Stimulated activated CD4-positive, alpha-beta T cell treated with anti-CD3 and anti-CD28 coated beads, Interleukin-2, amount 100 ng/mL, for 48 hours (primary cell): ENCODE measurements at regions not wholly inside any gene's neighbourhood (a gene's known extent, or its start where the extent isn't known, plus 50 kb on each side); places are given as distances from the start of the nearest gene placed in this dataset.
"Not testable (repeated sequence)": the region's sequence is repeated elsewhere in the genome, so short reads cannot be mapped to it uniquely, and the experiment has no call there.

ENCODE experiments used
- DNase-seq, 2 donors: peaks; one replicate each; pipeline ENCODE4 v3.0.0-alpha.2; 2020

DNA sequence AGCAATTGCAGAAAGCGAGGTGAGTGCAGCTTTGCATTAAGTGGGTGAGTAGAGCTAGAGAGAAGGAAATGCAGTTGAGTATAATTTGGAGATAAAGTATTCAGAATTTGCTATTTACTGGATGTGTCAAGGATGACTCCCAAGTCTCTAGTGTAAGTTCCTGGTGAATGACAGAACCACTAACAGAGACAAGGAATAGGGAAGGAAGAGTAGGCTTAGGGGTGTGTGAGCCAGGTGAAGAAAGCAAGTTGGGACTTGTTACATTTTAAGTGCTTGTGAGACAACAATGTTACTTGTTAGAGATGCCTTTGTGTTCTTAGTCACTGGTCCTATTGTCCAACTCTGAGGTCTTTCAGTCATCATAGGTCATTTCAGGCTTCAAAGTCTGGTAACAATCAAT is 70.8 kb downstream of the TBC1D26 start:
- not testable (repeated sequence) for DNase-seq

DNA sequence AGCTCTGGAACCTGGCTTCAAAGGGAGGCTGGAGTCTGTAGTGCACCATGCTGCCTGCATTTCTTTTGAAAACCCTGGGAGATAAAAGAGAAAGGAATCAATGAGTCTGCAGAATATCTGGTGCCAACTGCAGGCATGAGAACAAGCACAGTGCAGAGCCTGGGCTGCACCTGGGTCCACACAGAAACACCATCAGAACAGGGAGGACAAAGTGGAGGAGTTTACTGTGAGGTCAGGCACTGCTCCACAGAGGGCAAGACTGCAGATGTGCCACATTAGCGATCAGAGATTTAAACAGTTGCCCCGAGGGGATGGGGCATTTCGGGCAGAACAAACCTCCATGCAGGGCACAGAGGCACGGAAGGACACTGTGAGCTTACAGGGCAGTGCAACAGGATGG is 74.7 kb downstream of the TBC1D26 start:
- DNase-seq, result not testable (repeated sequence)

DNA sequence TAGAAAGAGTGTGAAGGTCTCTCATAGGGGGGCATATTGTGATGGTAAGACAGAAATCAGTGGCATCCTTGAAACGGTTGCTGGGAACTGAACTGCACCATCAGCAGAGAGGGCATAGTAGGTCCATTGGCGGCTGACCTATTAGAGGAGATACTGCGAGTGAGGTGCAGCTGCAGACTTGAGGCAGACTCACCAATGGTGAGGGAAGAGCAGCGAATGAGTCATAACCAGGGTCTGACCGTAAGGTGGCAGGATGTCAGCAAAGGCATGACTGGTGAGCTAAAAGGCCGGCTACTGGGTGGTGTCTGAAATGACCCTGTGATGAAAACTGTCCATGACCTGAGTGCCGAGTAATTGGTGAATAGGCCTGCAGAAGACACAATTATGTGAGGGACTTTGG is 81.3 kb downstream of the TBC1D26 start:
- not testable (repeated sequence) for DNase-seq

DNA sequence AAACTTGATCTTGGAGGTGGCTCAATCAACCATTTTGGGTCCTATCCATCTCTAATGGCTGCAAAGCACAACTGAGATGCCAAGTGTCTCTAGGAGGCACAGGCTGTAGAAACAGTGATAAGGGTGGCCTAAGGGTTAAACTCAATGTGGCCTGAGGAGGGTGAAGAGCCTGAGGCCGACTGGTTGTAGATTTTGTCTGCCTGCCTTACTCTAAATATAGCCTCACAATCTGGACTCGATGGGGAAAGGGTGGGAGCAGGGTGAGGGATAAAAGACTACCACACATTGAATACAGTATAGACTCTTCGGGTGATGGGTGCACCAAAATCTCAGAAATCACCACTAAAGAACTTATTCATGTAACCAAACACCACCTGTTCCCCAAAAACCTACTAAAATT is 81.9 kb downstream of the TBC1D26 start:
- not testable (repeated sequence) for DNase-seq

DNA sequence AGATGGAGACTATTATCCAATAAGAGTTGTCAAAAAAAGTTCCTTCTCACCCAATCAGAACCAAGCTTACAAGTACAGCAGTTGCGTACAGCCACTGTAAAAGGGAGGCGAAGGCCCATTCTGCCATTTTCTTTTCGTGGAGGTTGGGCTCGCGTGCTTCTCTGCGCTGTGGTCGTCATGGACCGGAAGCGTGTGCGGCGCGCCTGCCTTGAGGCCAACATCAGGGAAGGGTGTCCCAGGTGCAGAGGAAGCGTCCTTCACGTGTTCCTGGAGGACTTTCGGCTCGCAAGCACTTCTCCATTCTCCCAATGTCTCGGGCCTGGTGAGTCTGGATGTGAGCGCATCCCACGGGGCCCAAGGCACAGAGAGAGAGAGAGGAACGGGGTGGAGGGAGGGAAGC is 85.8 kb downstream of the TBC1D26 start:
- not testable (repeated sequence) for DNase-seq

DNA sequence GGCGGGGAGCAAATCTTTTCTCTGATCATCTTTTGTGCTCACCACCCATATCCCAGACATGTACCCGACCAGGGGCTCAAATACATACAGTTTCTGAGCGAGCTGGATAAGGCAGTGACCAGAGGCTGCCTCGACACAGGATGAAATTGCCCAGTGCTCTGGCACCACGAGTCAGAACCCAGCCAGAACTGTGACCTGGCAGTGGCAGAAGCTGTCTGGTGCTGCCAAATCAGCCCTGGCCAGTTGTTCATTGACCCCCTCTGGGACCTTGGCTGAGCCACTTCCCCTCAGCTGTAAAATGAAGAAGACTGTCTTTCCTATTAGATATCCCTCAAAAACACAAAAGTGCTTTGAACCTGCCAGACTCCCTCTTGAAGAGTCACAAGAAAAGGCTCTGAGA is 90.2 kb downstream of the TBC1D26 start:
- DNase-seq, result not testable (repeated sequence)

DNA sequence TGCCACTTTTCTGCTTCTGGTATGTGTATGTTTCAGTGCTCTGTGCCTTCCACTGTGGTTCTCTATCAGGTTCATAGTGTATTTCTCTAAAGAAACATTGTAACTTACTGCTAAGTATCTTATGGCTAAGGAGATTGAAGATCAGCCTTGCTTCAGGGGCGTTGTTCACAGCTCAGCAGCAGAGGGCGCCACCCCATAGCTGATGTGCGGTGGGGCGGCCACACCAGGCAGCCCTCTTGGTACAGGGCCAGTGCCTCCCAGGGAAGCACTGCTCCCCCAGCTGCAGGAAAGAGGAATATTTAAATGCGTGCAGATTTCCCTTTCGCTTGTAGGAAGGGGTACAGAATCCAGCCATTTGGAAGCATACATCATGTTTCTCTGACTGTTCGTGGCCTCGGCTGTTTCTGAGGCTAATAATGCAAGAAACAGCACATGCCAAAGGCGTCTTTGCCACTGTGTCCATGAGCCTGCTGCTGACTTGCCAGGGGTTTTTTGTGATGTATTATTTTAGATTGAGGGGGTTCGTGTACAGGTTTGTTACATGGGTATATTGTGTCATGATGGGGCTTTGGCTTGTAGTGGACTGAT is 96.7 kb downstream of the TBC1D26 start:
- DNase-seq, result peak; percentile 77

DNA sequence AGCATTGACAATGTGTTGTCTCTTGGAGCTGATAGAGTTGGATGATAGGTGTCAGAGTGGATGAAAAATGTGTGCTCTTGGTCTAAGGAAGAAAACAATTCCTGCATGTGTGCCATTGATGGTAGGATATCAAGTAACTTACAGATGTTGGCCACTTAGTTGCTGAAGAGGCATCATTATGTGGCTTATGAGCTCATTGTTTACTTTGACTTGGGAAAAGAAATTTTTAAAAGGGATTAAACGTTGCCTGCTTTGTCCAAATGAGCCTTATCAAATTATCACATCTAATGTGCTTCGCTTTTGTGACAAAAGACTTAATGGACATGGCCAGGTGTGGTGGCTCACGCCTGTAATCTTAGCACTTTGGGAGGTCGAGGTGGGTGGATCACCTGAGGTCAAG is 98.1 kb downstream of the TBC1D26 start:
- not testable (repeated sequence) for DNase-seq

DNA sequence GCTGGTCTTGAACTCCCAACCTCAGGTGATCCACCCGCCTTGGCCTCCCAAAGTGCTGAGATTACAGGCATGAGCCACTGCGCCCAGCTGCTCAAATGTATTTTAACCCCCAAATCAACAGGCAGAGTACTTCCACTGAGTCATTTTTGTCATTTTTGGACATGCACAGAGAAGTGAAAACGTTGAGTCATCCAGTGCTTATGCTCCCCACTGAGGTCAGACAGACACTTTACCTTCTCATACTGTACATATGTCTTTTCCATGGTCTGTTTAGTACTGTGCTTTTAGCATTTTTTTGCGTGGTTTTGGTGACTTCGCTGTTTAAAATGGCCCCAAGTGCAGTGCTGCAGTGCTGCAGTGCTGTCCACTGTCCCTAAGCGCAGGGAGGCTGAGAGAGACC is 99.1 kb downstream of the TBC1D26 start:
- DNase-seq, result not testable (repeated sequence)

DNA sequence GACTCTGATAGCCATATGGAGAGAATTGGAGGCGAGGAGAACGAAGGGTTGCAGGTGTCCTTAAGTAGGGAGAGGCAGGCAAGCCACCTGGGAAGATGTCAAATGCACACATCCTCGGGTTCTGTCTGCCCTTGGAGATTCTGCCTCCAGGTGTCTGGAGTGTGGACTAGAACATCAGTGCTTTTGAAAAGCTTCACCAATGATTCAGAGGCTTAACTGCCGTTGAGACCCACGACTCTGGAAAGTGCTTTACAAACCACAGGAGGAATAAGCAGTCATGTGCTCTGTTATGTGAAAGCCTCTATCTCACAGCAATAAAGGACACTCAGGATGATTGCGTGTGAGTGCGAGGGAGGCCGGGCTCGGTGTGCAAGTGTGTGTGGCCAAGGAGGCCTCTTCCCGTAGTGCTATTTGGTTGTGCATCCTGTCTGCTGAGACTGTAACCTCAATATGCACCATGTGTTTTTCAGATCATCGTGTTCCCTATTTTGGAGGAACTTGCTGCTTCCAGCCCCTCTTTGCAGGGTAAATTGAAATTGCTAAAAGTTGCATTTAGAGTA is 100.9 kb downstream of the TBC1D26 start:
- DNase-seq, result not testable (repeated sequence)

DNA sequence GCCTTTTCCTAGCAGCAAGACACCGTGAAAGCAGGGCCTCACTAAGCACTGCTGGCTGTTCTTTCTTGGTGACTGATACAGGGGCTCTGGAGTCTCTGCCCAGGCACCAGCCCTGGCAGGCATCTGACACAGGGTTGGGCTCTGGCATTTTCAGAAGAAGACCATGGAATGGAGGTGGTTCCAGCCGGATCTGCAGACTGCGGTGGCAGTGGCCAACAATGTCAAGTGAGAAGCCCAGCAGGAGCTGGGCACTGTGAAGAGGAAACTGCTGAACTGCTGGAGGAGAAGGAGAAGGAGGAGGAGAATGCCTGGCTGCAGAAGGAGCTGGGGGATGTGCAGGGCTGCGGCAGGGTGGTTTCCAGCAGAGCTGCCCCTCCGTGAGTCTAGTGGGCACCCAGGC is 101.8 kb downstream of the TBC1D26 start:
- DNase-seq, result not testable (repeated sequence)

DNA sequence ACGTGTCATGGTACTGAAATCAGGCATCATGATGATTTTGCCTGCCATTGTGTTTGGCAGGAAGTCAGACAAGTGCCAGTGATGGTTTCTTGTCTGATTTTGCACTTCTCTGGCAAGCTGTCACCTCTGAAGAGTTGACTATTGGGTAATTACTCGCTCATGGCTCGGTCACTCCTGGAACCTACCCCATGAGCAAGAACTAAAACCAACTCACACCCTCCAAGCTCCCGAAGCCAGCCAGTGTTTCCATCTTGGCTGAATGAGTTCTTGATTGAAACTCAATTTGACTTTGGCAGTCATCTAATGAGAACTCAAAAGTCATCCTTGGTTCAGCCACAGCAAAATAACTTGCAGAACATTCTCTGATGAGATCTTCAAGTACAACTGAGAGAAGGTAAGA is 103.4 kb downstream of the TBC1D26 start:
- DNase-seq, result not testable (repeated sequence)

DNA sequence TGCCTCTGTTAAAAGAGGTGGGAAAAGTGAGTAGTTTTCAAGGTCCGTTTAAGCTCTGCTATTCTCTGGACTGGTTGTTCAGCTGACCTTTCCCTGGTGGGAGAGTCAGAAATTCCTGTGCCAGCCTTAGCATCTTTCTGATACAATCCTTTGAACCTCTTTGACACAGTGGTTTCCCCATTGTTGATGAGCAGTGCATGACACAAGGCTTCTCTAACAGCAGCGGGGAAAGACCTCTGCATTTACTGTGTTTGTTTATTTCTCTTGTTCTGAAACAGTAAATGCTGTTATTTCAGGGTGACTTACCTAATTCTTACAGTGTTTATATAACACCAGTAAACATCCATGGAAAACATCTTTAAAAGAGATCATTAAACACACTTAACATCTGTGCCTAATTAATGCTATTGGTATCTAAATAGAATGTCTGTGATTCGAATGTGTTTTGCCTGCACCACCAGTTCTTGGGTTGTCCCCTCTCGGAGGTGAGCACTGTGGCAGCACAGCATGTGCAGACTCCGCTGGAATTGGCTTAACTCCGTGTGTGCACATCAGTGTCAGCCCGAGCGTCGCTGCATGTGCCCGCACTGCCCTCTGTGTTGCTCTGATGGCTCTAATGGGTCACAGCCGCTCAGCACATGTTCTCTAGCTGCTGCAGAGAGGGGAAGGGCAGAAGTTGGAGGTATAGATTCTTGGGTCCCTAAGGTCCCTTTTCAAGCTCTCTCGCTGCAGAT is 104.3 kb downstream of the TBC1D26 start:
- not testable (repeated sequence) for DNase-seq

DNA sequence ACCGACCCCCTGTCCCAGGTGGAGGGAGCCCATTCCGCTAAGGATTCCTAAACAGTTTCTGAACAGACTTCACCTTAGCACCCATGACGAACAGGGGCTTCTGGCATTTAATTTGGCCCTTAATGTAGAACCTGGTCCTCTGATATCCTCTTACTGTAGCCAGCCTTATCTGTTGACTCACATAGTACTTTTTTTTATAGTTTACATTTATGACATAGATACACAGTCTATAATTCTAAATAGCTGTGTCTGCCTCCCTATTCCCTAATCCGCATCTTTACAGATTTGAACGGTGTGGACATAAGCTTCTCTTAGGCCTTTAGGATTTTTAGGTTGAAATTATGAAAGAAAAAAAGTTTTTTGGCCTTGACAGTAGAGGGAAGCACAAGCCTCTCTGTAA is 104.9 kb downstream of the TBC1D26 start:
- DNase-seq, result not testable (repeated sequence)

DNA sequence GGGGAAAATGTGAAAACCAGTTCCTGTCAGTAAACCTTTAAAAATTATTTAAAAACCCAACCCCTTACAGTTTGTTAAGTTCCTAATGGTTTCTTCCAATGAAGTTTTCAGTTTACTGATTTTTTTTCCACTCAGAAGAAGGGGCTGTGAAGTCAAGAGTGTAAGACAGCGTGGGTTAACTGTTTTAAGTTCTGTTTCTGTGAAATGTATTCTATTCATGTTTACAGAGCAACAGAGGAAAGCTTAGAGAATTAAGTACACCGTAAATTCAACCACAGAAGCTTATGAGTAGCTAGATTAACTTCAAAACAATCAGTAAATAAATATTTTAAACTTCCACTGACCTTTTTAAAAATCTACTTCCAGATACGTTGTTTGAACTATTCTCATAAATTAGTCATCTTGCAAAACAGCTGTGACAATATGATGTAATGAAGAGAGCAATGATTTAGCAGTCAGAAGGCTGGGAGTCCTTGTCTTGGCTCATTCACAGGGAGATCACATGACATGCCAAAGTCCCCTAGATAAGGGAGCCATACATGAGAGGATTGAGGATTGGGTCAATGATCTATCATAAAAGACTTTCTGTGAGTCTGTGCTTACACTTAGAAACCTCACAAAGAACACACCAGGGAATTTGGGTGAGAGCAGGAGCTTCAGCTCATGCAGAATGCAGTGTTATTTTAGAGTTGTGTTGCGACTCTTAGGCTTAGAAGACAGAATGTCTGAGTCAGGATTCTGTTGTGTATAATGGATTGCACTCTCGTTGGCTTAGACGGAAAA is 97.3 kb upstream of the ADORA2B start:
- not testable (repeated sequence) for DNase-seq

DNA sequence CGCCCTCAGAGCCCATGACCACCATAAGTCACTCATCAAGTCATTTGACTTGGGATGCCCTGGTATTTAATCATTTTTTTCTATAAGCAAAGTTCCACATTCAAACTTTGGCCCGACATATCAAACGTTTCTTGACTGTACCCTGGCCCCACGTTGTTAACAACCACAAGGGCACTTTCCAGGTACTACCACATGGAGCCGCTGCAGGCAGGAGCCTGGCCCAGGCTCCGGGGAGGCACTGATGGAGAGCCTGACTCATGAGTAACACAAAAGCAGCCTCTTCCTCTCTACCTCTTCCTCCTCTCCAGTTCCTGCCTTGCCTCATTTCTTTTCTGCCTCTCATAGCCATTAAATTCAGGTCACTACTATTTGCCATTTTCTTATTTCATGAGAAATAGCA is 95.9 kb upstream of the ADORA2B start:
- DNase-seq, result peak; percentile 51

DNA sequence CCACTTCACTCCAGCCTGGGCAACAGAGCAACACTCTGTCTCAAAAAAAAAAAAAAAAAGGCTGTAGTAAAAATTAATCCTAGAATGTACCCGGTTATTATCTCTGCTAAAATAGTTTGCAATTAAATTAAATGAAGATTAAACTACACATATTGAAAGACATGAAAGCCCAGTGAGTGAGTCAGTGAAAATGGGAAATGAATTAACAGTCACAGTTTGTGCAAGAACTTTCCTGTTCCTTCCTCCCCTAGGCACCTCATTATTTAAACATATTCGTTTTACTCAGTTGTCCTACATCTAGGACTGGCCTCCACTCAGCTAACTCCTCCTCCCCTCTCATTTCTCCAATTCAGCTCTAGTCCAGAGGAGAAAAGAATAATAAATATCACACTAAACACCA is 94.9 kb upstream of the ADORA2B start:
- not testable (repeated sequence) for DNase-seq

DNA sequence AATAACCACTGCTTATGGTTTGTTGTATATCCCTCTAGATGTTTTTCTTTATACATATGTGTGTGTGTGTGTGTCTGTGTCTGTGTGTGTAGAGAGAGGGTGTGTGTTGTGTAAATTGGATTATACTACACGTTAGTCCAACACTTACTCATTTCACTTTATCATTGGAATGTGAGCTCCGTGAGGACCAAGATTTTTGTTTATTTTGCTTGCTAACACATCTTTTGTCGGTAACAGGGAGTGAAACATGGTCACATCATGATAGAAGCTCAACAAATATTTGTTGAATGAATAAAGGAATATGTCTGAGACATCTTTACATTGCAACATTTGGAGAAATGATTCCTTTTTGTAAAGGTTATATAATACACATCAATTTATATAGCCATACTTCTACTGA is 94.2 kb upstream of the ADORA2B start:
- not testable (repeated sequence) for DNase-seq

DNA sequence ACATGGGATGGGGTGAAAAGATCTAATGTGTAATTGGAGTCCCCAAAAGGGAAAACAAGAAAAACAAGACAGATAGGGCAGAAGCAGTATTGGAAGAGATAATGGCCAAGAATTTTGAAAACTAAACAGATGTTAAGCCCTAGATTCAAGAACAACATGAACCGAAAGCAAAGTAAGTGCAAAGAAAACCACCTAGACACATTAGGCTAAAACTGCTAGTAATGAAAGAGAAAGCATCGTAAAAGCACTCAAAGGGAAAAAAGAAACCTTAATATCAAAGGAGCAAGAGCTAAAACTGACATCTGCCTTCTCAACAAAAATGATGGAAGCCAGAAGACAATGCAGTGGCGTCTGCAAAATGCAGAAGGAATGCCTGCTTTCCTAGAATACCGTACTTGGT is 92.1 kb upstream of the ADORA2B start:
- not testable (repeated sequence) for DNase-seq

DNA sequence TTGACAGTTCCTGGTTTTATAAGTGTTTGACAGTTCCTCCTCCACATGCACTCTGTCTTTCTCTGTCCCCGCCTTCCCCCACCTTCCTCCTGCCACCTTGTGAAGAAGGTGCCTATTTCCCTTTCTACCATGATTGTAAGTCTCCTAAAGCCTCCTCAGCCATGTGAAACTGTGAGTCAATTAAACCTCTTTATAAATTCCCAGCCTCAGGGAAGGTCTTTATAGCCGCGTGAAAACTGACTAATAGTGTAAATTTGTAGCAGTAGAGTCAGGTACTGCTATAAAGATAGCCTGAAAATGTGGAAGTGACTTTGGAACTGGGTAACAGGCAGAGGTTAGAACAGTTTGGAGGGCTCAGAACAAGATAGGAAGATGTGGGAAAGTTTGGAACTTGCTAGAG is 88.7 kb upstream of the ADORA2B start:
- DNase-seq, result not testable (repeated sequence)

DNA sequence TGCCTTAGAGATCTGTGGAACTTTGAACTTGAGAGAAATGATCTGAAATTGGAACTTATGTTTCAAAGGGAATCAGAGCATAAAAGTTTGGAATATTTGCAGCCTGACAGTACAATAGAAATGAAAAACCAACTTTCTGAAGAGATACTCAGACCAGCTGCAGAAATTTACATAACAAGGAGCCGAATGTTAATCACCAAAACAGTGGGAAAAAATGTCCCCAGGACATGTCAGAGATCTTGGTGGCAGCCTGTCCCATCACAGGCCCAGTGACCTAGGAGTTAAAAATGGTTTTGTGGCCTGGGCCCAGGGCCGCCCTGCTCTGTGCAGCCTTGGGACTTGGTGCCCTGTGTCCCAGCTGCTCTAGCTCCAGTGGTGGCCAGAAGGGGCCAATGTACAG is 88.2 kb upstream of the ADORA2B start:
- DNase-seq, result not testable (repeated sequence)

DNA sequence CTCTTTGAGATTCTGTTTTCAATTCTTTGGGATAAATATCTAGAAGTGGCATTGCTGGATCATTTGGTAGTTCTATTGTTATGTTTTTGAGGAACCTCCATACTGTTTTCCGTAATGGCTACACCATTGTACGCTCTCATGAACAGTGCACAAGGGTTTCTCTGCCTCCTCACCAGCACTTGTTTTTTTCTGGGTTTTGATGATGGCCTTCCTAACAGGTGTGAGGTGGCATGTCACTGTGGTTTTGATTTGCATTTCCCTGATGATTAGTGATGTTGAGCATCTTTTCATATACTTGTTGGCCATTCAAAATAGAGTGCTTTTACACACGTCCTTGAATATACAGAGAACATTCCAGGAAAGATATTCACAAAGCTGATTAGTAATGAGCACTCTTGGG is 86.8 kb upstream of the ADORA2B start:
- DNase-seq, result not testable (repeated sequence)

DNA sequence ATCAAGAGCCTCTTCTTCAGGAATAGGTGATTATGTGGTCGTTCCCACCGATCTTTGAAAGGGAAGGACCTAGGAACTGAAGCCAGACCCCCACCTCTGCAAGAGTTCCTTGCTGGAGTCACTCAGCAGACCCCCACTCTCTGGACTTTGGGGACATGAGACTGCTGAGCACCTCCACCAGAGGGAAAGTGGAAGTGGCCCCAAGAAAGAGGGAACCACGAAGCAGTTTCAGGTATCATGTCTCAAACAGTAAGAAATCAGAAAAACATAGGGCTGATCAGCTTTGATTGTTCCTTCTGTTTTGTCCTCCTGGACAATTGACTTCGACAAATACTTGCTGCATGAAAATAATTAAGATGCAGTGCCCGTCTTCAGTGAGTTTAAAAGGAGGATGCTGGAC is 84.2 kb upstream of the ADORA2B start:
- DNase-seq, result not testable (repeated sequence)
